HuH-7 (cell line): ENCODE measurements at regions not wholly inside any gene's neighbourhood (a gene's known extent, or its start where the extent isn't known, plus 50 kb on each side); places are given as distances from the start of the nearest gene placed in this dataset.

Experiments used
- DNase-seq: peaks from one replicate; pipeline ENCODE4 v3.0.0; 2011; ENCODE audit warnings: low spot score

DNA sequence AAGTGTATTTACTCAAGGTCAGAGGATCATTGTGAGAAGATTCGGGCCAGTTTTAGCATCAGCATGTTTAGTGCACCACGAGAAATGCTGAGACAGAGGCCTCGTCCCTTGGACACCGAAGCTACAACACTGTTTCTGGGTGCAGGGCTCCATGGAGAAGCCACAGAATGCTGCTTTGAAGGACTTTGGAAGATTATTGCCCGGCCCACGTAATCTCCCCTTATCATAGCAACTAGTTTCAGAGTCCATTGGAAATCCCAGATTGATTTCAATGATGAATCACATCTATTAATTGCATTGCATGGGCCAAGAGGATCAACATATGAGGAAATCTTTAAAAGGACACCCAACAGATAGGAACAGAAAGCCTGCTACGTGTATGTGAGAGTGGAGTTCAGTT lies 156.0 kb downstream of the MAF start:
- no peak for DNase-seq

DNA sequence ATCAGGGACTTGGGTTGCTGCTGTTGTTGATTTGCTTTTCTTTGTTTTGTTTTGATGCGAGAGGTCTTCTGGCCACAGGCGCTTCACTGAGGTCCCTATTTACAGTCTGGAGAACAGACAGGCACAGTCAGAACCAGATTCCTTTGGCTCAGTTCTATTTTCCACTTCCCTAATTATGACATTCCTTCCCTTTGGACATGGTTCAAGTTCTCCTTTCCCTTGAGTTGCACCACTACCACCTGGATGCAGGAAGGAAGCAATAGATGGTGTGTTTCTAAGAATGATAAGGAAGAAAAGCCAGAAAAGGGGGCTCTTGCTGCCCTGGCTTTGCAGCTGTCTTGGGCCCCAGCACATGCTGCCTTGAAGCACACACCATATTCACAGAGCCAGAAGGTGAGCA lies 160.6 kb downstream of the MAF start:
- no peak for DNase-seq

DNA sequence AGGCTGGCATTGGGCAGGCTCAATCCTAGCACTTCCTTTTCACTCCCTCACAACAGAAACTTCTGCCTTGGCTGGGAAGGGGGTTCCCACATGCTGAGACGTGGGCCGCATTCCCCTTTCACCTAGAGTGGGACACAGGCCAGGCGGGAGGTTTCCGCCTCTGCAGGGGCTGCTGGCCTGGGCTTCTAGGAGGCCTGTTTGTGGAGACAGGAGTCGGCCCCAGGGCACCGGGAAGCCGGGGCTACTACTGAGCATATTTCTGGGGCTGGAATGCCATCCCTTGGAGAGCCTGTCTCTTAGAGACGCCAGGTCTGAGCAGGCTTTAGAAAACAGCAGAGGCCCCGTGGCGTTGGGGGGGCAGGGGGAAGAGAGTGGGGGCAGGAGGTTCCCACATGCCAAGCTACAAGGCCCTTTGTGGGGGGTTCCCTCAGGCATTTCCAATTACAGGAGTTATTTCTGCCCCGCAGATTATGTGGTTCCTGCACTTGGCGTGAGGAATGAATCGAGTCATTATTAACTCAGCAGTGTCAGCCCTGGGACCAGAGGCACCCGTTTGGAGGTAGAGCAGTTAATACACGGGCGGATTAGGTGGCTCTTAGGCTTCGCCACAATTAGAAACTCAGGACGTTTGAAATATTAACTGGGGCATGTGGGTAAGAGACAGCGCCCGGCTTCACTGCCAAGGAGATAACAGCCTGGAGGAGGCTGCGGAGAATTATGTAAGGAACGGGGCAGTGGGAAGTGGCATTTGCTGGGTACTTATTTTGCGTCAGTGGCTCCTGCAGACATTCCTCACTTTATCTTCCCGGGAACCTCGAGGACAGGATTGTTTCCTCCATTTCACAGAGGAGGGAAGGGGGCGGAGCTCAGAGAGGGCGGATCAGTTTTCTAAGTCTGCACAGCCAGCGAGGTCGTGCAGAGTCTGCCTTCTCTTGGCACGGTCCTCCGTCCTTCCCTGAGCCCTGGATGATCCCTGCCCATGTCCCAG lies 162.5 kb downstream of the MAF start:
- no peak for DNase-seq

DNA sequence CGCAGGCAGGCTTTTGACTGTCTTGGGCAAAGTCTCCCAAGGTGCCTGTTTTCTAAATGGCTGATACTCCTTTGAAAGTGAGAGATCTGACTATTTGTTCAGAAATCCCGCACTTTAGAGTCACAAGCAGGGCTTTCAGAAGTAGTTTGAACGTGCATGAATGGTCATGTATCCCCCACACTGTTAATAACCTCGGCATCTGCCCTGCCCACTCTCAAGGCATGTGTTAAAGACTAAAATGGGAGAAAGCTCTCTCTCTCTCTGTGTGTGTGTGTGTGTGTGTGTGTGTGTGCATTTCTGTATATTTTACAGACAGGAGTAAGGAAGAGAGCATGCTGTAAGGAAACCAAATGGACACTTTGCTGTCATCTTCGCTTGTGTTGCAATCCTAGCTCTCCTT lies 163.7 kb downstream of the MAF start:
- no peak for DNase-seq

DNA sequence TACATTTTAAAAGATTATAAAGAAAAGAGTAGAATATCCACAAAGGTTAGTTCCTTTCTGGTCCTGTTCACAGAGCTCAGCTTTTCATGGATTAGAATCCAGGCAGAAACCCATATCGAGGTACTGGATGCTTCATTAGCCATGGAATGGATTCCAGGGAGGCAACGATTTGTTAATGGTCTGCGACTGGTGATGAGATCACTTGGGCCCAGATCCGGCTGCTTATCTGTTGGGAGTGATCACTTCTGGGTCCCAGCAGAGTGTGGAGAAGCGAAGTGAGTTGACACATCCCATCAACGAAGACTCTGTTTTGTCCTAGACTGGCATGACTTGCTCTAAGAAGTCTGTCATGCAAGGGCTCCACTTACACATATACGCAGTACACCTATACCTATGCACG lies 165.8 kb downstream of the MAF start:
- no peak for DNase-seq

DNA sequence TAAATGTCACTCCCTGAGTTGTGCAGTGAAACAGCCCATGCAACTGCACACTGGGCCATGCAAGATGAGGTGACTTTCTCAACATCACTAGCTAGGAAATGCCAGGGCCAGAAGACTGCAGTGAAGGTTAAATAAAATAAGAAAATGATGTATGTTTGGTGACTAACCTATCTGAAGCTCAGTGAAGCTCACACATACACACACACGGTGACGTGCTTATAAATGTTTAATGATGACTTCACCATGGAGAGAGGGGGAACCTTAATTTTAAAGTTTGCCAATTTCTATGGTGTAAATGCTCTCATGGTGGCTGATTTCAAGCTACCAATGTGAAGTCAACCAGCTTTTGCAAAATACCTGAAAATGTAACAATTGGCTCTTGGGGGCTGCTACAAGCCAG lies 166.4 kb downstream of the MAF start:
- DNase-seq = no peak

DNA sequence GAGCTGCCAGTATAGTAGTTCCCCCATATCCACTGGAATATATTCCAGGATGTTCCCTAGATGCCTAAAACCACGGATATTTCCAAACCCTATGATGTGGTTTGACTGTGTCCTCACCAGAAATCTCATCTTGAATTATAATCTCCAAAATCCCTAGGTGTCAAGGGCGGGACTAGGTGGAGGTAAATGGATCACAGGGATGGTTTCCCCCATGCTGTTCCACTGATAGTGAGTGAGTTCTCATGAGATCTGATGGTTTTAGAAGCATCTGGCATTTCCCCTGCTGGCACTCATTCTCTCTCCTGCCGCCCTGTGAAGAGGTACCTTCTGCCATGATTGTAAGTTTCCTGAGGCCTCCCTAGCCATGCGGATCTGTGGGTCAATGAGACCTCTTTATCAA lies 168.6 kb downstream of the MAF start:
- no peak for DNase-seq

DNA sequence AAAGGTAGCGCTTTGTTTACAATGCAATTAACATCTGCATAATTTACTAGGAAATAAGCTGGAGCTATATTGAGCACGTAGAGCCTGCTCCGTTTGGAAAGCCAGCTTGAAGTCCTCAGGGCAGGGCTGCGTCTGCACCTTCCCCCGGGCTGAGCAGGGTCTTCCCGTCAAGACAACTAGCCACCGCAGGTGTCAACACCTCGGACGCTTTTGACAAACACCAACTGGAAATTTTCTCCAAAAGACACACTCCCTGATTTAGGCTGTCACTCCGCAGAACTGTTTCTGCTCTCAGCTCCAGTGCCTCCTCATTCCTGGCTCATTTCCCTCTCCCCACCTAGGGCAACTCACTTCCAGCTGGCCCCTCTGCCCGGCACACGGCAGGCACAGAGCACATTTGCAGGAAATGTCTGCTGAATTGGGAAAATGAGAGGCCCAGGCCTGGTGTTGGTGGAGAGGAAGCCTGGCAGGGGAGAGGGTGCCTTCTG lies 170.3 kb downstream of the MAF start:
- no peak for DNase-seq

DNA sequence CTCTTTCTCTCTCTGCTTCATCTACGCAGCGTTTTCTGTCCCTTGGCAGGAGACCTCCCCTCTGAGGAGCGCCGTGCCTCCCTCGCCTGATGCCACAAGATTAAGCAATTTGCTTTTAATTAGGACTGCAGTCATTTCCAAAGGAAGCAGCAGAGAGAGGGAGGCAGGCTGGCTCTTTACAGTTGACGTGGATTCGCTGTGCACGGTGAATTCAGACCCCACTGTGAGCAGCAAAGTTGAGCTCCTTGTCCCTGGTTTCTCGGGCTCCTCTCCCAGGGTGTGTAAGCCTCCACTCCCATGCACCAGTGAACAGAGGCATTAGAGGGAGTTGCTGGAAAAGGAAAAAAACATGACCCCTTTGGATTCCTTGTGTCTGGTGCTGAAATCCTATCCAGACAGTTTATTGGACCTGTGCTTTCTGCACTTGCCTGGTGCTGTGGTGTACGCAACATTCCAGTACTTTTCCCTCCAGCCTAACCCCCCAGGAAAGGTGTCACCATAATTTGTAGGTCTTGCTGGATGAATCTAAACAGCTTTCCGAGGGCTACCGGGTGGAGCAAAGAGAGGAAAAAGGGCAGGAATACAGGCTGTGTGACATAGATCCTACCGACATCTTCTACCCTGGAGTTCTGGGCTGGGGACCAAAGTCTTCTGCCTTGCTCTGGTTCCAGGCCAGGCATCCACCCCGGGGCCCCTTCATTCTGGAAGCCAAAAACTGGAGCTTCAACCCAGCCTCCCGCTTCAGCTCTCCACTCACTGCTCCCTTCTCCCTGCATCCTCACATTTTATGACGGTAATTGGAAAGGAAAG lies 171.0 kb downstream of the MAF start:
- DNase-seq = no peak

DNA sequence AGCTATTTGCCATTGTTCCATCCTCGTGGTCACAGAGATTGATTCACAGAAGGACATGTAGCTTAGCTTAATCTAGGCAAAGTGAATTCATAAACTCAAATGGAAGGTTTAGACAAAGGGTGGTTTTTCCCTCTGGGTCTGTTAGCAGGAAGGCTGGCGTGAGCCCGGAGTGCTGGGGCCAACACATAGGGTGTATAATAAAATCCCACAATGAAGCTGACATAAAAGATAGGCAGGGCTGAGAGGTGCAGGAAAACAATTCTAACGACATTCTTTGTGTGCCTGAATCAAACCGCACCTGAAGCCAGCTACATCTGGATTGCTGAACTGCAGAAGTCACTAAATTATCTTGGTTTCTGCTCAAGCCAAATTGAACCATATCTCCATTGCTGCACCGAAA lies 173.9 kb downstream of the MAF start:
- no peak for DNase-seq

DNA sequence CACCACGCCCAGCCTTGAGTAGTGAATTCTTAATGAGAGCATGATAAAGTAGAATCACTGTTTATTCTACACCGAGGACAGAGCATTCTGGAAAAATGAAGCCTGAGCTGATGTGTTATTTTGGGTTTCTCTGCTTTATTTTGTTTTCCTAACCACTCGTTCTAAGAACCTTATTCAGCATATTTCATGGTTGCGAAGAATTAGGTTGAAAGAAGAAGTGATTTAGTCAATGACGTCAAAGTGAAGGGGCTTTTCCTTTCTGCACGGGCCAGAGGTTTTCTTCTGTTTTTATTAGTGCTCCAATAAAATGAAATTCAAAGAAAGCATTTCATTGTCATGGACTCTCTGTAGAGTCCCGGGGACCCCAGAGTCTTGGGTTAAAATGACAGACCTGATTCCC lies 178.5 kb downstream of the MAF start:
- no peak for DNase-seq

DNA sequence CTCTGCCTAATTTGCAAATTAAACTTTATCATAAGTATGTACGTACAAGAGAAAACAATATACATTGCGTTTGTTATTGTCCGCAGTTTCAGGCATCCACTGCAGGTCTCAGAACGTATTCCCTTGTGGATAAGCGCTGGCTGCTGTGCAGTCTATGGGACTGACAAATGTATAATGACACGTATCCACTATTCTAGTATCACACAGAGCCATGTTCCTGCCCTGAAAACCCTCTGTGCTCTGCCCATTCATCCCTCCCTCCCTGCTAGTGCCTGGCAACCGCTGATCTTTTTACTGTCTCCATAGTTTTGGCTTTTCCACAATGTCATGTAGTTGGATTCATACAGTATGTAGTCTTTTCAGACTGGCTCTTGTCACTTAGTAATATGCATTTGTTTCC lies 179.4 kb downstream of the MAF start:
- DNase-seq = no peak

DNA sequence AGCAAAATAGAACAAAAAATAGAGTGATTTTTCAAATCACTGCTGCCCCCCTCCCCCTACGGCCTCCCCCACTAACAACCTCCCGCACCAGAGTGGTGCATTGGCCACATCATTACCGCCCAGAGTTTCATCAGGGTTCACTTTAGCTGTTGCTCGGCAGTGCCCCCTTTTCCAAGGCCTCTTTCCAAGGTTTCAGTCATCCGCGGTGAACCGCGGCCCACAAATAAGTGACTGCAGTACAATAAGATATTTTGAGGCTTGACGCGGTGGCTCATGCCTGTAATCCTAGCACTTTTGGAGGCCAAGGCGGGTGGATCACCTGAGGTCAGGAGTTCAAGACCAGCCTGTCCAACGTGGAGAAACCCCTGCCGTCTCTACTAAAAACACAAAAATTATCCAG lies 180.0 kb downstream of the MAF start:
- no peak for DNase-seq

DNA sequence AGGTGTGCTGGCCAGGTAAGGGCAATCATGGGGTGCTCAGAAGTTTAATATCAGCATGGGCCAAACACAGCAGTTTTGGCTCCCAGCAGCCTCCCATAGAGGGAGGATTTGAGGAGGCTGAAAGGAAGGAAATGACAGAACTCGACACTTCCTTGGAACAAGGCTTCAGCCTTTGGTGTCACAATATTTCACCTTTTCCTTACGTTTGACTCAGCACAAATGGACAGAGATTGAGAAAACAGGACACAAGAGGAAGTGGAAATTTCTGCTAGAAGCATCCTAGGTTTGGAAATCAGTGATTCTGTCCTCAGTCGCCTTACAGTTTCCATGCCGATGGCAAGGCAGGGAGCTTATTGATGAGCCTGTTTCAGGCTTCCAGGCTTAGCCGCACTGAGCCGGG lies 181.4 kb downstream of the MAF start:
- DNase-seq = no peak

DNA sequence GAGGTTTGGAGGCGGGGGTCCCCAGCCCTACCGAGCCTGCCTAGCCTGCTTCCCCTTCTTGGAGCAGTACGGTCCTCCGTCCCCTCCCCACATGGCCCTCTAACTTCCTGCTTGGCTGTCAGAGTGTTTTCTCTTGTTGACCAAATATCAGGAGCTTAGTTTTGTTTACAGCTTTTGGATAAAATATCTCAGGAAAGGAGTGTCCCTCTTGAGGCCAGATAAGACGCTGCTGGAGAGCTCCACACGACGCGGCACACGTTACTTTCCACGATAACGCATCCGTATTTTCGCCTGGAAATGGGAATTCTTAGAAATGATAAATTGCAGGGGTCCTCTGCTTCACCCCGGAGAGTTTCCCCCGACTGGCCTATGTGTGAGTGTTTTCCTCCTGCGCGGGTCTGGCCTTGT lies 182.9 kb downstream of the MAF start:
- DNase-seq = no peak

DNA sequence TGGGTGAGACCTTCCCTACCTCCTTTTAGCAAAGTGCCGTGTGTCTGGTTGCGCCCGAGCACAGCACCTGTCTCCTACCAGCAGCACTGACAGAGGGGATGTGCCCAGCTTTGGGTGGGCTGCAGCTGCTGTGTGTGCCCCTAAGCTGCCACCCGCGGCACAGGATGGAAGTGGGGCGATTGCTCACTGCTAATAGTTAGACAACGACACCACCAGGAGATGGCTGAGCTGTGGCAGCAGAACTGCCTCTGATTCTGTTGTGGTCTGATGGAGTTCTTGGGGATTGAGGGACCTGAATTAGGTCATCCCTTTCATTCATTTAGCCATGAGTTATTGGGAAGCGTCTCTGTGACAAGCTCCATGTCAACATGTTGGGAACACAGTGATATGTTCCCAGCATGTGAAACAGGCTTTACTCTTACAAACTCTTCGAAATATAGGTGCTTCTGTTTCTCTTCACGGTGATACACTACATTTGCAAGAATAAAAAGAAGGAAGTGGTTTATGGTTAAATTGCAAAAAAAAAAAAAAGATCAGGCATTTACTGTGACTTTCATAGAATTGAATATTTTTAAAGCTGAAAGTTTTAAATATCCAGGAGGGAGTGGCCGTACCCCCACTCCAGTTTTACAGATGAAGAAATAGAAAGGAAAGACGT lies 184.4 kb downstream of the MAF start:
- DNase-seq = no peak

DNA sequence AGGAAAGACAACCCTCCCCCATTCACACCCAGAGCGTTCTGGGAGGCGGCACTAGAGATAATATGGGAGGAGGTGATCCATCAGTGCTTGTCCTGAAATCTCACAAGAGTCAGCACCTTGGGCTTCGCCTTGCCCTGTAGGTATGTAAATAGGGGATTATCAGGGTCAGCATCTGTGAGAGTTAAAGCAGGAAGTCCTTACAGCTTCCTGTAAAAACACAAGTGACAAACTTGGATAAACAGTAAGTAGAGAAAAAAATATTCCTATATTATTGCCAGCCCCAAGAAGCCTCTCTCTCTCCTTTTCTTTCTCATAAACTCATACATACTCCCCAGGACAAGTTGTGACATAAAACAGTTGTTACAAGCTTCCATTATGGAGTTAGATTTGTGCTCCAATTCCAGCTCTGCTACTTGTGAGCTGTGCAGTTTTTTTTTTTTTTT lies 187.7 kb downstream of the MAF start:
- no peak for DNase-seq

DNA sequence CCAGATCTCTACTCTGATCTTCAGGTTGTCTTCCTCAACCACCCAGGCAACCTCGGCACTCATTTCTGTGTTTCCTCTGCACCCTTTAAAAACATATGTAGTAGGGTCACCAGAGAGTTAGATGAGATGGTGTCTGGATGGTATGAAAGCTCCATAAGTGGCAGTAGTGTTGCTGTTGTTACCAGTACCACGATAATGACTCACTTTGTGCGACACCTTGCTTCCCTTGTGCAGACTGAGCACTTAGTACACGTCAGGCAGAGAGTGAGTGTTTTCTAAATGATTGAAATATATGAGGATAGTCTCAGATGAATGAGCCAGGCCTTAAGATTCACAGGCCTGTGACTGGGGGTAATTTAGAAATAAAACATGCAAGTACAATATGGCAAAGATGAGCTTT lies 188.7 kb downstream of the MAF start:
- DNase-seq = no peak

DNA sequence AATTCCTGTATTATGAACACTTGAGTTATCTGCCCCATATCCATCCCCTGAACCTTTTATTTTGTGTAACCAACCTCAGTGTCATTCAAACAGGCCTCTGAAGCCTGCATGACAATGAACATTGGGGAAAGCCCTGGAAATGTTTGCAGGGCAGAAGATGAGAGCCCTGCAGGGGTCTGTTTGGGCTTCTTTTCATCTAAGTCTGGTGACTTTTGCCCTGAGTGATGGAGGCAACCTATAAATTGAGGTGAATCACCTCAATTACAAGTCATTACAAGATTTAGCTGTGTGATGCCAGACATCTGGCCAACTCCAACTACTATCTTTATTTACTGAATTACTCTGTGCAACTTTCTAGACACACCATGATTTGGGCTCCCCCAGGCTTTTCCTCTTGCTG lies 189.2 kb downstream of the MAF start:
- no peak for DNase-seq

DNA sequence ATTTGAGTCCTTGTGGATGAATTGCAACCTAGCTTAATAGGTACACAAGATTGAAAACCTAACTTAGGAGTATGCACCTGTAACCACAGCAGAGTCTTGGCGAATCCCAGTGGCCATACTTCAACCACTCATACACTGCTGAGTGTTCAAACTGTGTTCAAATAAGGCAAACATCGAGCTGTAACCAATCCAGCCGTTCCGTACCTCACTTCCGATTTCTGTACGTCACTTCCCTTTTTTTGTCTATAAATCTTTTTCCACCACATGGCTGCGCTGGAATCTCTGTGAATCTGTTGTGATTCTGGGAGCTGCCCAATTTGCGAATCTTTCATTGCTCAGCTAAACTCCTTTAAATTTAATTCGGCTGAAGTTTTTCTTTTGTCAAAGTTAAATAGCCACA lies 190.6 kb downstream of the MAF start:
- no peak for DNase-seq

DNA sequence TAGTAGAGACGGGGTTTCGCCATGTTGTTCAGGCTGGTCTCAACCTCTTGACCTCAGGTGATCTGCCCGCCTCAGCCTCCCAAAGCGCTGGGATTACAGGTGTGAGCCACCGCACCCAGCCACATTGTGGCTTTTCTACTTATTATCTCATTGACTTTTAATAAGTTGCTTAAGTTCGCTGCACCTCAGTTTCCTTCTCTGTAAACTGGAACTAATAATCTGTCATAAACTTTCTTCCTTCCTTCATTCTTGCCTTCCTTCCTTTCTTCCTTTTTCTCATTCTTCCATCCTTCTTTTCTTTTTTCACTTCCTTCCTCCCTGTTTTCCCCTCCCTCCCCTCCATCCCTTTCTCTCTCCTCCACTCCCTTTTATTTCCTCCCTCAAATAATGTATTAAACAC lies 192.2 kb downstream of the MAF start:
- DNase-seq = no peak

DNA sequence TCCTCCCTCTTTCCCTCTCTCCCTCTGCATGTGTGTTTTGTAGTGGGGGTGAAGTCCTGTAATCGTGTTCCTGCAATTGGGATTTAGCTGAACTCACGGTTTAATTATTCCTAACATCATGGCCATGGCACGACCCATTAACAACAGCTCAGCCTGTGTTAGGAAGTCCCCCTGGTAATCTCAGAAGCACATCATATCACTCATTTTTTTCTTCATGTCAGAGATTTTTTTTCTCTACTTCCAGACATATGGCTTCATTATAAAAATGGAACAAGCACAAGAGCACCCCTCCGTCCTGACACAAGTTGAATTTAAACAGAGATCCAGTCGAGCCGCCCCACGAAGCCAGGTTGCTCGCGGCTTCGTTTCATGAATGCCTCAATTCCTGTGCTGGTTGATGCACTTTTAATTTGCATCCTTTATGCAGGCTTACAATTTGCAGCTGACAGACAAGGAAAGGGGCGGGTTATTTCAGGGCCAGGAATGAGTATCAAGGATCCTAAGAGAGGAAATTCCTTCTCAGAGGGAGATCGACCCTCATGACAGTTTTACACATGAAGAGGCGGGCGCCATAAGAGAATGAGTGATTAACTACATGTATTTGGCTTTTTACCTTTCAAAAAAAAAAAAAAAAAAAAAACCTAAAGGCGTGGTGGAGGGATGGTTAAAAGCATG lies 192.9 kb downstream of the MAF start:
- no peak for DNase-seq
